SKM-1 treated with dmso at 0.1 percent for 144 hours (cell line): ENCODE measurements at regions not wholly inside any gene's neighbourhood (a gene's known extent, or its start where the extent isn't known, plus 50 kb on each side); places are given as distances from the start of the nearest gene placed in this dataset.
"Not testable (repeated sequence)": the region's sequence is repeated elsewhere in the genome, so short reads cannot be mapped to it uniquely, and the experiment has no call there.

Source experiments
- DNase-seq: peaks from one replicate; lab custom pipeline; 2025; ENCODE audit not compliant: unreplicated experiment; lab: John Stamatoyannopoulos, UW

DNA sequence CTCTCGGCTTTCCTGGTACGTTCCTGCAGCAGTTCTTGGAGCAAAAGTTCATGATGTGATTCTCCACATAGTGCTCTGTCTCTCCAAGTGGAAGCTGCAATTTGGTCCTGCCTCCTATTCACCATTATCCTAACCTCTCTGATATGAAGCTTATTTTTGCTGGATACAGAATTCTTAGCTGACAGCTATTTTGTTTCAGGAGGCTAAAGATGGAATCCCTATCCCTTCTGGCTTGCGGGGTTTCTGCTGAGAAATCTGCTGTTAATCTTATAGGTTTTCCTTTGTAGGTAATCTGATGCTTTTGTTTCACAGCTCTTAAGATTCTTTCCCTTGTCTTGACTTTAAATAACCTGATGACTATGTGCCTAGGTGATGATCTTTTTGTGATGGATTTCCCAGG, 181.6 kb upstream of the VLDLR start:
- DNase-seq, result no peak

DNA sequence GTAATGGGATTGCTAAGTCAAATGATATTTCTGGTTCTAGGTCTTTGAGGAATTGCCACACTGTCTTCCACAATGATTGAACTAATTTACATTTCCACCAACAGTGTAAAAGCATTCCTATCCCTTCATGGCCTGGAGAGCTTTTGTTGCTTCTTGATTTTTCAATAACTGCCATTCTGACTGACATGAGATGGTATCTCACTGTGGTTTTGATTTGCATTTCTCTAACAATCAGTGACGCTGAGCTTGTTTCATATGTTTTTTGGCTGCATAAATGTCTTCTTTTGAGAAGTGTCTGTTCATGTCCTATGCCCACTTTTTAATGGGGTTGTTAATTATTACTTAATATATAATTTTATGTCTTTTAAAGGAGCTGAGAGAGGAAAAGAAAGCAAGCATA, 177.7 kb upstream of the VLDLR start:
- DNase-seq, result not testable (repeated sequence)

DNA sequence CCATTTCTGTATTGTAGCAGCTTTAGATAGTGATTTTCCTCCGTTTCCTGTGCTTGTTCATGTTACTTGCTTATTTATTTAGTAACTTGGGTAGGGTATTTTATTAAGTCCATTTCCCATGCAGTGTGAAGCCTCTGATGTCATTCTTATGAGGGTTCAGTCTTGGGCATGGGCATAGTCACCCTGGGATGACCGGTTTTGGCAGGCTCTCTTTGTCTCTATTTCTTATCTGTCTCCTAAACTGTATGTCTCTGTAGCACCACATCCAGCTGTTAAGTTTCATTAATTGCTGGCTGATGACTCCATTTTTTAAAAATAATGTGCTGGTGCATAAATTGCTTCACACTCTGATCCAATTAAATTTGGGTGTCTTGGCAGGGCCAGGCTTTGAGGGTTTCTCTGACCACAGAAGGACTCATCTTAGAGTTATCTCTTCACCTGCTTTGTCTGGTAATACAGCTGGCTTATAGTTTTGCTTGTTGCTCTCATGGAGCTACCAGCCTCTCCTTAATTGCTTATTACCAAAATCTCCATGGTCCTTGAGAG, 173.3 kb upstream of the VLDLR start:
- no peak for DNase-seq

DNA sequence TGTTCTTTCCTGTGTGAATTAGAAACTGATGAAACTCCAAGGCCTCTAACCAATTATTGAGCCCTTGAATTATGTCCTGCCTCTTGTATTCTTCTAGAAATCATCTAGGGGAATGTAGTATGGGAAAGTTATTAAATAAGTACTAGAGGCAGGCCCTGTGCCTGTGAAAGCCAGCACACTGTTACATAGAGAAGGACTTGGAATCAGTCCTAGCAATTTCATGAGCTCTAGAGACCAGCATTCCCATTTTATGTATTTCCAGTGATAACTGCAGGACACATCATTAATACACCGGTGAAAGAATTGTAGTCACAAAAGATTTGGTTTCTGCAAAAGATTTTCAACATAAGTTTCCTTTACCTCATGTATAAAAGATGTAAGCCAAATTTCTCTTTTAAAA, 168.5 kb upstream of the VLDLR start:
- DNase-seq, result no peak

DNA sequence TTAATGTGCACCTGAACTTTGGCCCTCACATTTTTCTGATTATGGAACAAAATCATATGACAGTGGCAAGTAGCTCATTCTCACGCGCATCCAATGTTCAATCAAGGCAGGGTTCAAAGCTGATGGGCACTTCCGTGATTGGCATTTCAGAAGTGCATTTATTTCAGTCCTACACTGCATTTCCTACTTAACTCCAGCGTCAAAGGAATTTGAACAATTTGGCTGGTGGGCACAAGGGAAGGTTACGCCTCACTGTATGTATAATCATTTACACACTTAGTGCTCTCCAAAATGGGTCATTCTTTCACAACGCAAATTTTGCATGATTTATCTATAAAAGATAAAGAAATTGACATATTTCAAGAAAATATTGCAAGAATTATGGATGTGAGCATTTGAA, 167.9 kb upstream of the VLDLR start:
- DNase-seq, result no peak

DNA sequence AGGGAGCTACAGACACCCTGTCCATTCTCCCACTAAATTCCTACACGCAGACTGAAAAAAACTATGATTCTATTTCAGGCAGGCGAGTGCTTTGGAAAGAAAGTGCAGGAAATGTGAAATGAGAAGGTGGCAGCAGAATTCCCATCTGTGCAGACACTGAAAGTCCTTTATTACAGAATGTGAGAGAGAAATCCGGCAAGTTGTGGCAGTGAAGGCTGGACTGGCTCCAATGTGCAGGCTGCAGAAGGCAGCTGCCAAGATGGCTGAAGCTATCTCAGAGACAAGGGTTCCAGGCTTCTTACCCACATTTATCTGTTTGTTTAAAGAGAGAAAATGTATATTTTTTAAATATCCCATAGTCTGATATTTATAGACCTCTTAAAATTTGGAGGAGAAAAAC, 161.8 kb upstream of the VLDLR start:
- no peak for DNase-seq

DNA sequence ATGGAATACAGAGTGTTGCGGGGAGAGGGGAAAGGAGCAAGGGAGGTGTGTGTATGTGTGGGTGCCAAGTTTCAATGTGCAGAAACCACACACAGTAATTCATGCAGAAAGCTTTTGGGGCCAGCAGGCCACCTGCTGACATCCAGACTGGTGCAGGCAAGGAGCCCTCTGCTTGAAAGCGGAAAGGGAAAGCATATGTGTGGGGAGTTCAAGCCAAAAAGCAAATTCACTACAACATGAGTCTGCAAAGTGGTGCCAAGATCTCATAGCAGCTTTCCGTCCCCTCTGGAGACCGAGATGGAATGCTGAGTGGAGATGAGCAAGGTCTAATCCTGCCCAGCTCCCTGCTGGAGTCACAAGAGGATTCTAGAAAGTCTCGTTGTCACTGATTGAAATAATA, 159.7 kb upstream of the VLDLR start:
- DNase-seq, result no peak

DNA sequence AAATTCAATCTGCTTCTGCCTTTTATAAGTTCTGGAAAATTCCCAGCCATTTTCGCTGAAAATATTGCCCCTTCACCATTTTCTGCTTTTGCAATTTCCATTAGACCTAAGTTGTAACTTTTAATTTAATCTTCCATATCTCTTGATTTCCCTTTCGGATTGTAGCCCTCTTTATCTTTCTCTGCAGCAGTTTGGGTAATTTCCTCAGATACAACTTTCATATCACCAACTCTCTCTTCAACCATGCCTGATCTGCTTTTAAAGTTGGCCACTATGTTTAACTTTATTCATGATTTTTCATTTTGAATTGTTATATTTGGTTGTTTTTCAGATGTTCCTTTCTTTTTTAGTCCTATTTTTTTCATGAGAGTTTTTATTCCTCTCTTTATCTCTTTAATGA, 157.0 kb upstream of the VLDLR start:
- DNase-seq, result no peak

DNA sequence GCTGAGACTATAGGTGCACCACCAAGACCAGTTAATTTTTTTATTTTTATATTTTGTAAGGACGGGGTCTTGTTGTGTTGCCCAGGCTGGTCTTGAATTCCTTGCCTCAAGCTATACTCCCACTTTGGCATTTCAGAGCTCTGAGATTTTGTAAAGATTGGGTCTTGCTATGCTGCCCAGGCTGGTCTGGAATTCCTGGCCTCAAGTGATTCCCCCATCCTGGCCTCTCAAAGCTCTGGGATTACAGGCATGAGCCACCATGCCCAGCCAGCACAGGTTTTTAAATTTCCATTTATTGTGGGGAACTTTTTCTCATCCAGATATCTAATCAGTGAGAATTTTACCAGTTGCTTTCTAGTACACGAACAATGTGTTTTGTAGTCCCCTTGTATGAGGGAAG, 156.1 kb upstream of the VLDLR start:
- DNase-seq, result no peak

DNA sequence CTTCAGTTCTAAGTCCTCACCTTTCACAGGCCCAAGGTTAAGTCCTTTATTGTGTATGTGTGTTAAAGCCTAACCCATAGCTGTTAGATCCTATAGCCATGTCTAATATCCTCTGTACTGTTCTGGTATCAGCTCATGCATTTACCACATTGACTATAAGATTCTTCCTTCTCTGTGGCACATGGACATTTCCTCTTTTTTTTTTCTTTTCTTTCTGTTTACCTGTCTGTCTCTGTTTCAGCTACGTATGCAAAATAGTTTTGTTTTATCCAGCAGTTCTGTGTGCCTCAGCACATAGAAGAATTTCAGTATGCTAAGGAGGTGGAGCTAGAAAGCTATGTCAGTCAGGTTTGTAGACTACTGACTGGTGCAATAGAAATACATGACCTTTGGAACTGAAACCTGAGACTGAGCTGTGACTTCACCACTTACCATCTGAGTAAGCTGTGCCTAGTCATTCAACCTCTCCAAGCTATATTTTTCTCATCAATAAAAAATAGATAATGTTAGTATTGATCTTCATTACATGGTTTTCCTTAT, 155.6 kb upstream of the VLDLR start:
- no peak for DNase-seq

DNA sequence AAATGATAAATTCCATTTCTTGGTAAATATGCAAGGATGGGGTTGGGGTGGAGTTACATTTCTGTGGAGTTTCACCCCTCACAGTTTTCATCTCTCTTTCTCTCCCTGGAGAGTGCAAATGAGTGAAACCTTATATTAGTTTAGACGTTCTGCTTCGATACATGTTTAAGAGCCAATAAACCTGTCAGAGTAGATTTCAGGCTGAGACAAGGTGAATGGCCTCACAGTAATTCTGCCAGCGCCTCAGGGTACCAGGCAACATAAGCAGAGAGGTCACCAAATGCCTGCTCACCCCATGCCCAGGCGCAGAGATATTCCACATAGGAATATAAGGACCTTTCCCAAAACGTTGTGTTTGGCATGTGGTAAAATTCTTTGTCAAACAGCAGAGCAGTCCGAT, 154.9 kb upstream of the VLDLR start:
- no peak for DNase-seq

DNA sequence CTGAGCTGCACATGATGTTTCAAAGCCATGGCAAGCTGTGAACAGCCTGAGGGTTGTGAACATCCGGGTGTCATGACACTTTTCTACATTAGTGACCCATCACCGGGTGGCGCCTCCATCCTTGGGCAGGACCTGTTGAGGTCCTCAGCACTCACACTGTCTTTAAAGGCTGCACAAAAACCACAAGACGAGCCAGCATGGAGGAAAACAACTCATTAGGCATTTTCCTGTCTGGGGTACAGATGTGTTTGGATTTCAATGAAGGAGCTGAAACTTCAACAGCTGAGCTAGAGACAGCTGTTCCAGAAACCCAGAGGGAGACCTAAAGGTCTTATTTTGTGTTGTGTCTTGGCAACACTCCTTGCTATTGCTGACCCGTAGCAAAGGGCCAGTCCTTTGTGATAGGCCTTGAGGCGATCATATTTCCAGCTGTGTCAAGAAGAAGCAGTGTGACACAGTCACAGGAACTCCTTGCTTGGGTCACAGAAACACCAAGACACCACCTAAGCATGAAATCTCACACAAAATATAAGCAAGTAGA, 151.8 kb upstream of the VLDLR start:
- DNase-seq, result peak; percentile 6

DNA sequence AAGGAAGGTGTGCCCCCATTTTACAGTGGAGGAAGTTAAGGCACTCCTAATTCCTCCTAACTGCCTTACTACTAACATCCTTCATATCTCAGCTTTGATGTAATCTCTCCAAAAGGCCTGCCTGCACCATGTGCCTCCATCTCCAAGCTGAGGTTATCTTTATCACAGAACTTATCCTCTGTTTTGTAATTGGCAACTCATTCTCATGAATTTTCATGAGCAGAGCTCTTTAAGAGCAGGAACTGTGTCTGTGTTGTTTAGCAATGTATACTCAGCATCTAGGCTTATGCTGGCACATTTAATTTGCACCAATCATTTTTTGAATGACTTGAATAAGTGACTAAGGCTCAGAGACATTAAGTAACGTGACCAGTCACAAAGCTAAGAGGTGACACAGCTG, 147.9 kb upstream of the VLDLR start:
- DNase-seq, result no peak

DNA sequence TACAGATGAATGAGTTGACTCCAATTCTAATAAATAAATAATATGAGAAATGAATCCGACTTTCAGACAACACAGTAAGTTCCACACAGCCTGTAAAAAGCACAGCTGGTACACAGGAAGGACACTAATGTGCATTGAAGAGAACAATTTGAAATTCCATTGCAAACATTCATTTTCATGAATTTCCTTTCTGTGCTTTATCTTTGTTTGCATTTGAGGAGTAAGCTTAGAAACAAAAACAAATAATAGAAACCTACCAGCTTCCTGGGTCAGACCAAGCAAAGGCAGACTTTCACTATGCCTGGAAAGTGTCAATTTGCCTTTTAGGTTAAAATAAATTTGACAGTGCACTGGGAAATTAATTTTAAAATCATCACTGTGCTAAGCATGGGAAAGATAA, 143.8 kb upstream of the VLDLR start:
- DNase-seq, result no peak

DNA sequence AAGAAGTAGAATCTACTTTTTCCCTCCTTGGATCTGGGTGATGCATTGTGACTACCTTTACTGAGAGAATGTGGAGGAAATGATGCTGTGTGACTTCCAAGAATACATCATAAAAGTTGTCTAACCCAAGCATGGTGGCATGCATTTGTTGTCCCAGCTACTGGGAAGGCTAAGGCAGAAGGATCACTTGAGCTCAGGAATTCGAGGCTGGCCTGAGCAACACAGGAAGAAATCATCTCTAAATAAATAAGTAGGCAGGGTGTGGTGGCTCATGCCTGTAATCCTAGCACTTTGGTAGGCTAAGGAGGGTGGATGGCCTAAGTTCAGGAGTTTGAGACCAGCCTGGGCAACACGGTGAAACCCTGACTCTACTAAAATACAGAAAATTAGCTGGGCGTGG, 143.2 kb upstream of the VLDLR start:
- no peak for DNase-seq

DNA sequence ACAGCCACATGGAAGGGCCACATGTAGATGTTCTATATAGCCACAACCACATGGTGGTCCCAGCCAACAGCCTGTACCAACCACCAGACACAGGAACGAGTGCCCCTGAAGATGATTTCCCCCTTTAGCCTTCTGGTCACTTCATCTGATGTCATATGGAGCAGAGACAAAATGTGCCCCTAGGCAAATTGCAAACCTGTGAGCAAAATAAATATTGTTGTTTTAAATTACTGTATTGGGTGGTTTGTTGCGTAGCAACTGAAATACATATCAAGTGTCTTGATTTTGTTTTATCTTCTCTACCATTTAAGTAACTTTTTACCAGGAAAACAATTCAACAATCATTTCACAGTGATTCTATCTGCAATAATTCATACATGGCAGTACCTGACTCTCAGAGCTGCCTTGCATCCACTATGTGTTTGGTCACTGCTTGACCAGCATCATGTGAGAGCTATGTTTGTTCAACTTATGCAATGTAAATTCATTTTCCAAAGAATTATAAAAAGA, 142.5 kb upstream of the VLDLR start:
- DNase-seq, result no peak

DNA sequence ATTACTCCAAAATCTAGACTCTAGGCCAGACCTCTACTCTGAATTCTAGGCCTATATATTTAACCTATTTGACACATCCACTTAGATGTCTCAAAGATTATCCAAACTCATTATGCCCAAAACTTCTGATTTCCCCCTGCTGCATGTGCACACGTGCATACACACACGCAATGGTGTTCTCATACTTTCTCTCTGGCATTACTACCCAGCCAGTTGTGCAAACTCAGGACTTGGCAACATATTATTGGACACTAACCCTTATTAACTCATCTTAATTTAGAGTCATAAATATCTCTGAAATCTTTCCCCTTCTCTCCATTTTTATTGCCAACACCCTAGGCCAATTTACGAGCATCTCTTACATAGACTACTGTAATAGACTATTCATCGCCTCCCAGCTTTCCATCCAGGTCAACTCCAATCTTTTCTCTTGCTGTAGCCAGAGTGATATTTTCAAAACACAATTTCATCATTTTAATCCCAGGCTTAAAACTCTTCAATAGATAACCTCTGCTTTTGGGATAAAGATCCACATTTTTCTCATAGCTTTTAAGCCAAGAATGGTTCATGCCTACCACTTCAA, 141.2 kb upstream of the VLDLR start:
- DNase-seq, result no peak

DNA sequence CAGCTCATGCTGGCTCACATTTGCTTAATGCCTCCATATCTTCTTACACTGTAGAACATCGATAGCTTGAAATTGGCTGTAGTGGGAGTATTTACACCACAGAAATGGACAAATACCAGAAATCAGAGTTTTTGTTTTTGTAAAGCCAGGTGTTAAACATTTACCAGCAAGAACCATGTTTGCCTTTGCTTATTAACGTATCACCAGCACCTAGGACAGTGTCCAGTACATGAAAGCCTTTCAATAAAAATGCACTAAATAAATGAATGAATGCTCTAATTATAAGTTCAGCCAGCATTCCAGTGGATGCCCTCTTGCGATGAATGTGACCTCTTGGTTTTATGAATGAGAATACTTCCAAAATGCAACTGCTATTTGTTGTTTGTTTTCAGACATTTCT, 140.4 kb upstream of the VLDLR start:
- DNase-seq, result no peak

DNA sequence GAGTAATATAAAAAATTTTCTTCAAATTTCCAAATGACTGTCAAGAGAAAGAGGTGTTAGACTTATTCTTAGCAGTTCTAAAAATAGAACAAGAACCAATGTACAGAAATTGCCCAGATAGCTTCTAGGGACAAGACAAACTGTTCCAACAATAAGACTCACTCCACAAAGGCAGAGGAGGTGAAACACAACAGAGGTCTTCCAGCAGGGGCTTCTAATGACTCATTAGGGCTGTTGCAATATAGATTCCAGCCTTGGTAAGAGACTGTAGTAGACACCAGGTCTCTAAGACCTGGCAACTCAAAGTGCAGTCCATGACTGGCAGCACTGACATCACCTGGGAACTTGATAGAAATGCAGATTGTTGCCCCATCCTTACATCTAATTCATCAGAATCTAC, 134.6 kb upstream of the VLDLR start:
- no peak for DNase-seq

DNA sequence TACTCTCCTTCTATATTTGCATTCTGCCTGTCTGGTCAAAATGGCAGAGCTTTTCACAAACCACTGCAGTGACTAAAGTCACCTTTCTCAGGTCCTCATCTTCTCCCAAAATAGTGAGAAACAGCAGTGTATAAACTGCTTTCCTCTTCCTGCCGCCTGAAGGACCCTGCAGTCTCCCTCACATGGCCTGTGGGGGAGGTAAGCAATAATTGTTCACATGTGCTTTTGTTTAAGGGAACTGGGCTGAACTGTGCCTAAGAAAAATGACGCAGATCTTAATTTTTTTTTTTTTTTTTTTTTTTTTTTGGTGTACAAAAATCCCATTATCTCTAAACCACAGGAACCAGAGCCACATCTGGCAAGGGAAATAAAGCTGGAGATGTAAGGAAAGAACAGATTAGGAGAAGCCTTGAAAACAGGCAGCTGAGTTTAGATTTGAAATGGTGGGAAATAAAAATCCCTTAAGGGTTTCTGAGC, 131.7 kb upstream of the VLDLR start:
- DNase-seq, result no peak

DNA sequence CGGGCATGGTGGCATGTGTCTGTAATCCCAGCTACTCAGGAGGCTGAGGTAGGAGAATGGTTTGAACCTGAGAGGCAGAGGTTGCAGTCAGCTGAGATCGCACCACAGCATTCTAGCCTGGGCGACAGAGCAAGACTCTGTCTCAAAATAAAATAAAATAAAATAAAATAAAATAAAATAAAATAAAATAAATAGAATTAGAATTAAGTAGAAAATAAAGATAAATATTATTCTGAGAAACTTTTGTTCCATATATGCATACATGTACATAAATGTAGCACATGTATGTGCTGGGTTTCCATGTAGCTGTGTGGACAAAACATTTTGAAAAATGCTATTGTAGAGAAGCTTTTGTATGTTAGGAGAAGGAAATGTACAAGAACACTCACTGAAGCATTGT, 129.4 kb upstream of the VLDLR start:
- DNase-seq, result no peak

DNA sequence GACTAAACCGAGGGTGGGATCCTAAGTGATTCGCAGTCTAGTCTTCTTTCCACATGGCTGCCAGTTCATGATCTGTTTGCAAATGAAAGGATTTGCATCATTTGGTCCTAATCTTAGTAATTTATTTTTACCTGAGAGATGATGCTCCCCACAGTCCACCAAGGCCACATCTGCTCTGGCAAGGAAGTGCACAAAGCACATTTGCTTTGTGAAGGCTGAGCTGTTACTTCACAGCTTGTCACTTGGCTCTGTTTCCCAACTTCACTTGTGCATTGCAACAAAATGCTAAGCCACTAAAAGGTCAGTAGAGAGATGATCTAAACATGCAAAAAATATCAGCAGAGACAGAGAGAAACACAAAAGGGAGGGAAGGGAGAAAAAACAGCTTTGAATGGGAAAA, 128.5 kb upstream of the VLDLR start:
- DNase-seq, result peak; percentile 50

DNA sequence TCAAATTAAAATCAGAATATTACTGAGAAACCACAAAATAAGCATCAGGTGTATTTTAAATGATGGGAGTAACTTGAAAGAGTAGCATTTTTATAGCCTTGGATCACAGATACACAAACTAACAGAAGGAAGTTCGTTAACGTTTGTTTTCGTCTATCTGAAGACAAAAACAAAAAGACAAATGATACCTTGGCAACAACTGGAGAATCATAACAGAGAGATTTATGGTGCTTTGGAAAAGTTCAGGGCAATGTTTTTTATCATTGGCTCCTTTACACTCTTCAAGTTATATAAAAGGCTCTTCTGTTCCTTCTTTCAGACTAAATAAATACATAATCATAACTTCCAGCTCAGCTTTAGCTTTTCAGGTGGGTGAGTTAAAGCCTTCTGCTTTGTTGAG, 128.1 kb upstream of the VLDLR start:
- no peak for DNase-seq
